ENCODE measurements at regions not wholly inside any gene's neighbourhood (a gene's known extent, or its start where the extent isn't known, plus 50 kb on each side); places are given as distances from the start of the nearest gene placed in this dataset.

- no peak for DNase-seq (ENCODE audit: low read depth)
Observed at GRCh38 chr2:4844881-4845280, 847.3 kb upstream of the SOX11 start.

- no peak for DNase-seq (ENCODE audit: low read depth)
Observed at GRCh38 chr2:4862031-4862430, 830.2 kb upstream of the SOX11 start.

- DNase-seq (ENCODE audit: low read depth), result no peak
Observed at GRCh38 chr2:4866198-4866597, 826.0 kb upstream of the SOX11 start.

GRCh38 chr2:4868466-4868865 lies 823.7 kb upstream of the SOX11 start:
- no peak for DNase-seq (ENCODE audit: low read depth)

- no peak for DNase-seq (ENCODE audit: low read depth)
Observed at GRCh38 chr2:4869154-4869553, 823.0 kb upstream of the SOX11 start.

GRCh38 chr2:4873364-4873763 lies 818.8 kb upstream of the SOX11 start:
- DNase-seq (ENCODE audit: low read depth), result no peak

GRCh38 chr2:4873876-4874593 lies 818.1 kb upstream of the SOX11 start:
- DNase-seq (ENCODE audit: low read depth), result no peak

- no peak for DNase-seq (ENCODE audit: low read depth)
Observed at GRCh38 chr2:4882421-4882820, 809.8 kb upstream of the SOX11 start.

- DNase-seq (ENCODE audit: low read depth), result no peak
Observed at GRCh38 chr2:4882941-4883340, 809.2 kb upstream of the SOX11 start.

GRCh38 chr2:4883375-4883774 lies 808.8 kb upstream of the SOX11 start:
- DNase-seq (ENCODE audit: low read depth), result no peak

GRCh38 chr2:4884117-4884571 lies 808.0 kb upstream of the SOX11 start:
- DNase-seq (ENCODE audit: low read depth), result no peak

GRCh38 chr2:4891394-4891793 lies 800.8 kb upstream of the SOX11 start:
- no peak for DNase-seq (ENCODE audit: low read depth)

GRCh38 chr2:4895371-4895770 lies 796.8 kb upstream of the SOX11 start:
- DNase-seq (ENCODE audit: low read depth), result no peak

GRCh38 chr2:4898706-4899105 lies 793.5 kb upstream of the SOX11 start:
- DNase-seq (ENCODE audit: low read depth), result peak; percentile 61

GRCh38 chr2:4900242-4900641 lies 791.9 kb upstream of the SOX11 start:
- no peak for DNase-seq (ENCODE audit: low read depth)

- DNase-seq (ENCODE audit: low read depth), result no peak
Observed at GRCh38 chr2:4900861-4901770, 791.1 kb upstream of the SOX11 start.

- no peak for DNase-seq (ENCODE audit: low read depth)
Observed at GRCh38 chr2:4903656-4904348, 788.4 kb upstream of the SOX11 start.

- DNase-seq (ENCODE audit: low read depth), result no peak
Observed at GRCh38 chr2:4908461-4908860, 783.7 kb upstream of the SOX11 start.

GRCh38 chr2:4909346-4910009 lies 782.7 kb upstream of the SOX11 start:
- no peak for DNase-seq (ENCODE audit: low read depth)

GRCh38 chr2:4914036-4914435 lies 778.1 kb upstream of the SOX11 start:
- DNase-seq (ENCODE audit: low read depth), result no peak

- DNase-seq (ENCODE audit: low read depth), result peak; percentile 79
Observed at GRCh38 chr2:4914551-4914950, 777.6 kb upstream of the SOX11 start.

GRCh38 chr2:4915357-4915756 lies 776.8 kb upstream of the SOX11 start:
- no peak for DNase-seq (ENCODE audit: low read depth)

All from iris pigment epithelial cell (primary cell).